Occipital lobe (tissue), 1 donor: ENCODE measurements at regions not wholly inside any gene's neighbourhood (a gene's known extent, or its start where the extent isn't known, plus 50 kb on each side); places are given as distances from the start of the nearest gene placed in this dataset.

Source experiments
- DNase-seq: peaks from one replicate; lab custom pipeline; 2025; lab: John Stamatoyannopoulos, UW

DNA sequence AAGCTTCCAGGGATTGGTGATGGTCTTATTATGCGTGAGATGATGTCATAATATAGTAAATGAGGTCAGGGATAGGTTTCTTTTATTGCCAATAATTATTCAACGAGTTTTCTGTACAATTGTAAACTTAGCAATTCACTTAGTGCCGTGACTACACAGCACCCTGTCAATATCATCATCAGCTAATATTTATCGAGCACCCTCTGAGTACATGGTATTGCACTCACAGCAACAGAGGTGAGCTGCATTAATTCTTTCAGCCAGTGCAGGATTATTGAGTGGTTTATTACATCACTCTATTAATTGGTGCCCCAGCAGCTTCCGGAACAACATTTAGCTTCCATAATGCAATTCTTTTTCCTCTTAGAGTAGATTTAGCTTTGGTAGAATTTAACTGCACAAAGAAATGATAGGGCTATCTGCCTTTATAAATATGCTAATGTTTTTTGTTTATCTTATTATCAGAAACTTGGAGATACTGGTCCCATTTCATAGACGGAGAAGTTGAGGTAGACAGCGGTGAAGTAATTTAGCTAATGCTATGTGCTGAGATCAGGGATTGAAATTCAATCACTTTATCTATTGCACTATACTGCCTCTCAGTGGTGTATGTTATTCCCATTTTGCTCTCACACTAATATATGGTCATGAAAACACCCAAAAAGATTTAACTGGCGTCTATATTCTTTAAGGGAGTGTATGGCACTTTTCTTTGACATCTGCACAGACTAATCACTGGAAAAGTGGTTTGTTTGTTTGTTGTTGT lies 726.1 kb upstream of the WWC1 start:
- DNase-seq: no peak

DNA sequence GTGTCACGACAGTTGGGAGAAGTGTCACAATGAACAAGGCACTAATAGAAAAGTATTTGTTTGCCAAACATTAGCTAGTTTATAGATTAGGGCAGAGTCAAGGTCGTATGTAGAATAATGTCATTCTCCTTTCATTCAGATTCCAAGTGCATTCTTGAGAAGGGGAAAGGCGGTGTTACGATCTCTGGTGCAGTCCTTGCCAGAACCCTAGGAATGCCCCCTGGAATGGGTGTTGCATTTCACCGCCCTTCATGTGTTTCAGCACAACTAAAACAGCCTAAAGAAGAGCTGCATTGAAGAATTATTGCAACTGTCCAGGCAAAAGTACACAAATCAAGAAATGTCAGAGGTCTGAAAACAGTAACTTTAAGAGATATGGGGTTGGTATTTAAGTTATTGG lies 721.0 kb upstream of the WWC1 start:
- no peak for DNase-seq

DNA sequence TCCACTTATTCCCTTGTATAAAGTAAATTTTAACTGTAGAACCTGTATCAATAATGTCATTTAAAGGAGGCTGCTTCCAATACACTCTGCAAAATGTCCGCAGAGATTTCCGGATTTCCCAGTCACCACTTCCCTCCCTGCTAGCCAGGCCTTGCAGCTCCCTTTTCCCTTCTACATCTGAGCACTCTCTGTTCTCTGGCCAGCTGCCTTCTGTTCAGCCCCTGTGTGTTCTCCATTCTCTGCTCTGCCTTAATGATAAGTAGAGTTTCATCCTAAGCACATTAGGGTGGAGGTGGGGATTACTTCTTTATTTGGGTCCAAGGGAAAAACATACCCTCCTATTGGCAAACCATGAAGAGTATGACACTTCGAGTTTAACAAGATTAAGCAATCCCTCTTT lies 719.6 kb upstream of the WWC1 start:
- no peak for DNase-seq

DNA sequence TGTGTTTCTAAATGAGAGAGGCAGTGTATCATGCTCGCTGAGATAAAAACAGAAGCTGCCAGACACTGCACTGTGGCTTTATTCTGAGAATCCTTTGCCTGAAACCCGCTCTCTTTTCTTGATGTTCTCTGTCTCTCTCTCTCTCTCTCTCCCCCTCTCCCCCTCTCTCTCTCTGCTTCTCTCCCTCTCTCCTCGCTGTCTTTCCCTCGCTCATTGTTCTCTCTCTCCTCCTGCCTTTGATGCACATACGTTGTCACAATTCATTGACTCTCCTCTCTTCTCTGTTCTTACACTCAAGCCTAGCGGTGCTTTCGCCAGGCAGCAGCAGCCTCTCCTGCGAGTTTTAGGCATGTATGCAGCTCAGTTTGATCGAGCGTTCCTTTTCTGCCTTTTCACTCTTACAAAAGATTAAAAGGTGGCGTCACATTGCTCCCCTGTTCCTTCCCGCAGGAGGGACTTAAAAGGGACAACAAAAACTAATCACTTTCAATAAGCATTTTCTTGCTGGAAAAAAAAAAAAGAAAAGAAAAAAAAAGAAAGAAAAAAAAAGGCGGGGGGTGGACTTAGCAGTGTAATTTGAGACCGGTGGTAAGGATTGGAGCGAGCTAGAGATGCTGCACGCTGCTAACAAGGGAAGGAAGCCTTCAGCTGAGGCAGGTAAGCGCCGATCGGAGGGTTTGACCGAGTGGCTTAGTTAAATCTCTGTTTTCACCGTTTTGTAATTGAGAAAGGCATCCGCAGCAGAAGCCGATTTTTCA lies 717.9 kb upstream of the WWC1 start:
- no peak for DNase-seq

DNA sequence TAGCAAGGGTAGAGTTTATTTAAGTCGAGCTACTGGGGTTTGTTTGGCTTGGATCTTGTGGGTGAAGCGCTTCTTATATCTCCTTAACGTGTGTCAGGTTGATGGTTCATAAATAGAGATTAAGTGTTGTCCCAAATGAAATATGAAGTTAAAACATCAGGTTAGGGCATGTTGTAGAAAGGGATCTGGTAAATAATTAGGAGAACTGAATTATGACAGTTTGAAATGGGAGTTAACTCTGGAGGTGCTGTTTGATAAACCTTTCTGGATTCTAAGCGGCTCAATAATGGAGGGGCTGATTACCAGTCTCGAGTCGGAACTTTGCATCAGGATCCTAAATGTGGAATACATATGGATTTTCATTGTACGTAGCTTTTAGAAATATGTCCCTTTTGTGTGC lies 717.0 kb upstream of the WWC1 start:
- no peak for DNase-seq

DNA sequence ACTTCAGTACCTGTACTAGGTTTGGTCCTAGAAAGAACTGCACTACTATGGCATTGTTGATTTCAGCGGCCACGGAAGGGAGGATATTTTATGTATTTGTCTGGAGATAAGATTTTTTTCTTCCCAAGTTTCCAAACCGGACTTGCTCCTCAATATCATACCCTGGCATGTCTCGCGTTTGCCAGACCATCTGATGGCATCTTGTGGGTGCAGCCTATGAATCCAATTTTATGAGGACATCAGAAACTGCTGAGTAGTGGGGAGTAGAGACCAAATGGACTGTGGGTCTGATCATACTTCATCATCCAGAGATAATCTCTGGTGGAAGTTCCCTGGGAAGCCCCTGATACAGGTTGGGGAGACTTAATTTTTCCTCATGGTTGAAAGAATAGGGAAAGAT lies 716.1 kb upstream of the WWC1 start:
- no peak for DNase-seq

DNA sequence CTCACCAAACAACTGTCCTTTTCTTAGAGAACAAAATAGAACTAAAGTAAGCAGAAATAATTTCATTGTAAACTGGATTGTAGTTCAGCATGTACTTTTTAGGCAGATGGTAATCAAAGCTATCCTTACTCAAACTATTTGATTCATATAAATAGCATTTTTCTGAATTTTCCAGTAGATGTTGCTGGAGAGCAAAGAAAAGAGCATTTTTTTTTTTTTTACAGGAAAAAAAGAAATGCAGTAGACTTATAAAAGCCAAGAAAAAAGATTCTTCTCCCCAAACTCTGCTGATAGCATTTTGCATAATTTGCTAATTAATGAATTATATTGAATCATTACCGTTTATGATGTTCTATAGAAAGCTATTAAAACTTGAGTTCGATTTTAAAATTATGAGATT lies 715.3 kb upstream of the WWC1 start:
- DNase-seq: no peak

DNA sequence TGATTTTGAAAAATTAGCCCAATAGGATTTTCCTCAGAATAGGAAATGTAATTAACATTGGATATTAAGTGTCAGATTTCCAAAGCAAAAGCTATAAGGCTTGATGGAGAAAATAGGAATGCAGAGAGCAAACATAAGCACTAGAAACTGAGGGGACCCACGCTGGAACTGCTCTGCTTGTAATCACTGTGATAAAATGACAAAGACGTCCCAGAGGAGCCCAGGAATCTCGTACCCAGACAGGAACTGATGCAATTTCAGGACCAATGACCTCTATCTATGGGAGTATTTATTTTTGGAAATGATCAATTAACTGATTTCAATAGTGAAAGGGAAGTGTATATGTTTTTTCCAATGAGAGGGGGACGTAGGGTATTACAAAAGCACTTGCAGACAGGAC lies 714.5 kb upstream of the WWC1 start:
- DNase-seq: no peak

DNA sequence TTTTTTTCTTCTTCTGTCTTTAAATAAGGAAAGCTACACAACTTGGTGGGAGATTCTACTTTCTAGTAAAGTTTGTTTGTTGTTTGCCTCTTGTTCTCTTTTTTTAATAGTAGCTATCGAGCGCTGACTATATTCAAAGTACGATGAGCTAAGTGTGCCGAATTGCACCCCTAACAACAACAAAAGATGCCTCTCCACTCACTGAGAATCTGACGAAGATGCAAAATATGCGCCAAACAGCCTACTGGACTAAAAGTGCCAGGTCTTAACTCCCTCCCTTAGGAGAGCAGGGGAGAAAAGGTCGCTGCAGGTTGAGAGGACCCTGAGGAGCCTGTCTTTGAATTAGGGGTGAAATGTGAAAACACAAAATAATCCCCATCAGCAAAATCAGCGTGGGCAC lies 713.8 kb upstream of the WWC1 start:
- no peak for DNase-seq

DNA sequence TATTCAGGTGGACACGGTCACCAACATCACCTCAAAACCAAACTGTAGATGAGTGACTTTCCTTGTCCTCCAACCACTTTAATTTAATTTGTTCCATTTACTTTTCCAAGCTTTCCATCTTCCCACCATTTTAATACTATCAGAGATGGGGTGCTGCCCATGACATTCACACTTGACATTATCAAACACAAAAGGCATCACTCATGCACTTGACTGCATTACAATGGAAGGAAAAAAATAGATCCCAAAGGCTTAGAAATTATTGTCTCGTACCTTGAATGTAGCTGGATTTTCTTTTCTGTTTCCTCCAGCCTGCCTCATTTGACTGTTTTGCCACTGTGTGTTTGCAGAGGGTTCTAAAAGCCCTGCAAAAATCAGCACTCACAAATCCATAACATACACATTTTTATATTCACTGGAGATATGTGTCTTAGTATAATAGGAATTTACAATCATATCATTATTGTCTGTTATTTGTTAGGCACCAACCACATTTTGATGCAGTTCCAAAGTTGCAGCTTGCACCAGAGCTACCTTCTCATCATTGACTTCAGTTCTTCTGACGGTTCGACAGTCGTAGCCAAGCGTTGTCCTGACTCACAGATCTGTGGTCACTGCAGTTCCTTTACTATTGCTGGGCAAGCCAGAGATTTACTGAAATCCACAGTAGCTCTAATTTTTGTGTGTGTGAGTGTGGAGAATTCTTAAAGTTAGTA lies 712.3 kb upstream of the WWC1 start:
- DNase-seq: no peak

DNA sequence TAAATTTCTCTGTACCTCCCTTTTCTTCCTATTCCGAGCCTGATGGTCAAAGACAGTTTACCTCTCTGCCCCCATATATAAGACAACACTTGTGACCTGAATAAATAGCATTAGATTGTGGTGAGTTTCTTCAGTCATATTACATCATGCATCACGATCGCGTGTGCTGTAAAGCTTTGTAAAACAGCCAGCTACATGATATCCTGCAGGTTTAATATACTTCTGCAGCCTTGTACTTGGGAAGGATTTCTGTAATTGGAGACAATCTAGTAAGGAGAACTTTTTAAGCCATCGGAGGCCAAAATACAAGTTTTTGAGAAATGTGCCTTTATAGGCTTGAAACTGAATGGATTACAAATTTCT lies 711.8 kb upstream of the WWC1 start:
- DNase-seq: no peak

DNA sequence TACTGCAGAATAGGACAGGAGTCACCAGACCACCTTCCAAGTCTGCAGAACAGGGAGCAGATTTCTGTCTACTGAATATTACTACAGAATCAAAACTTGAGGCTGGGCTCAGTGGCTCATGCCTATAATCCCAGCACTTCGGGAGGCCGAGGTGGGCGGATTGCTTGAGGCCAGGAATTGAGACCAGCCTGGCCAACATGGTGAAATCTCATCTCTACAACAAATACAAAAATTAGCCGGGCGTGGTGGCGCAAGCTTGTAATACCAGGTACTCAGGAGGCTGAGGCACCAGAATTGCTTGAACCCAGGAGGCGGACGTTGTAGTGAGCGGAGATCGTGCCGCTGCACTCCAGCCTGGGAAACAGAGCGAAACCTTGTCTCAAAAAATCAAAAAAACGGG lies 710.8 kb upstream of the WWC1 start:
- no peak for DNase-seq

DNA sequence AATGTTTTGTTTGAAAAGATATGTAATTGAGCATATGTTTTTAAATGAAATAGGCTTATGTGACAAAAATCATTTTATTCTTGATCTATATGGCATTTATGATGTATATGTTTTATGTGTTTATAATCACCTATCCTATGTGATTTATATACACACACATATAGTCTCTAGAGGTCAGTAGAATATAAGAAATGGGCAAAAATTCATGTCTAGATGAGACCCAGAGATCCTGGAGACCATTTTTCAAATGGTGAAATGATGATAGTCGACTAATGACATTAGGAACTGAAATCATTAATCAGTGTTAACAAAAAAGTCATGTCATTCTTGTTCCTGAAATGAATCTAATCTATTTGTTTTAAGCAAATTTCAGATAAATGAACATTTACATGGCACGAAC lies 709.2 kb upstream of the WWC1 start:
- no peak for DNase-seq

DNA sequence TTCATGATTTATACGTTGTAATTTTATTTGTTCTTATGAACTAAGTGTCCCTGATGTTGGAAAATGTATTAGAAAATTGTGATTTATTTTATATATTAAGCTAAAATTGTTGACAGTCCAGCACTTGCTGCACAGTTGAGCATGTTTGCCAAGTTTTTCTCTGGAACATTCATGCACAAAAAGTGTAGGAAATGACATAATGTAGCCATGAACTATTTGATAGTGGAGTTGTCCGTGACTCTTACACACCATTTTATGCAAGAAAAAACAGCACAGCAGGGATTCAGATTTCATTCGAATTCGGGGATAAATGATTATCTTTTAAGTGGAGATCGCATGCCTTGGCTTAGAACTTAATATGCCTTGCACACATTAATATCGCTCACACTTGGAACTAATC lies 708.6 kb upstream of the WWC1 start:
- DNase-seq: no peak

DNA sequence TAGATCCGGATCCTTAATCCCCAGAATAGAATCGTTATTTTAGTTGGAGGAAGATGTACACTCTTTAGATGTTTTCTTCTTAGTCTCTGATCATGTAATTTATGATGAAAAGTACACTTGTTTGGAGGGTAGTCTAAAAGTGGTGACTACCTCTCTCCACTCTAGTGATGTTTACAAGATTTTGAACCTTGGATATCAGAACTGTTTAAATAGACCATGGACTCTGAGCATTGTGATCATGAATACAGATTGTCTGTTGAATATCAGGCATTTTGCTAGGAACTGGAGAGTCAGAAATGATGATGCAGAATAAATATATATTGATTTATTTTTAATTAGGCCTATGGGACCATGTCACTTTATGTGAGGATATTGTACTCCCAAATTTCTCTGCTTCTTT lies 706.3 kb upstream of the WWC1 start:
- no peak for DNase-seq

DNA sequence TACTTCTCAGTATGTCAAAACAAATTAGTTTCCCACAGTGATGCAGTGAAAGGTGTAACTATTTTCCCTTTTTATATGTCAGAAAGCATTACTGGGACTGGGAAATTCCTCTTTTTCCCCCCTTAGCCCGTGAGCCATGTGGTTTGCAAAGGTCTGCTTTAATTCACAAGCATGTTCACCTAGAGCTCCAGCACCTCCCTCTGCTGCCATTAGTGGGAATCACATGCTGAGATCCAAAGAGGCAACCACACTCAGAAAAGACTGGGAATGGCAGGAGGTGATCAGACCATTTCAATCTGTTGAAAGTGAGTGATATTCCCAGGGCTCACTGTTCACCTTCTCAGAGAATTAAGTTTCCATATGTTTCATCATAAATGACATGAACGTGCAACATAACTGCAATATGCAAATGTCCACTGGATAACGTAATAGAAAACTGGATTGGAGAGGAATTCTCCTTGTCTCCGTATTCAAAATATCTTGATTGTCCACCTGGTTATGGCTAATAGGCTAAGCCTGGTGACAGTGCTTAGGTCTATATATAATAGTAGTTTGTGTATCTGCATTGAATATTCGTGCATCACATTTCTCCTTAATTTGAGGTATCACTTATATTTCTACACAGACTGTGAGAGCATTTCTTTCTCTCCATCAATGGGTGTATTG lies 703.5 kb upstream of the WWC1 start:
- no peak for DNase-seq

DNA sequence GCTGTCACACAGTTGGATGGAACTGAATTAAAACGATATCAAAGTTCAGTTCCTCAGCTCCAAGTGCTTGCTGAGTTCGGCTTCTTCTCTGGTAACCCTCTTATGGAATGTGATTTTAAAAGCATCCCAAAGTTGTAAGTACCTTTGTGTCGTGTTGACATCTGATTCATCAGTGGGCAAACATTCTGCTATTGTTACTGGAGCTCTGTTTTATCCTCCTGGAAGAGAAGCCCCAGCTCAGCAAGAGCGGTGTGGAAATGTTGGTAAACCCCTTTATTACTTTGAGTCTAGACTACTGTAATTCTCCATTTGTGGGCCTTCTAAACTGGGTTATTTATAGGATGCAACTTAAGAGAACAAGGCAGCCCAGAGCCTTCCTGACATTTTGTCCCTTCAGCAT lies 699.3 kb upstream of the WWC1 start:
- DNase-seq: no peak

DNA sequence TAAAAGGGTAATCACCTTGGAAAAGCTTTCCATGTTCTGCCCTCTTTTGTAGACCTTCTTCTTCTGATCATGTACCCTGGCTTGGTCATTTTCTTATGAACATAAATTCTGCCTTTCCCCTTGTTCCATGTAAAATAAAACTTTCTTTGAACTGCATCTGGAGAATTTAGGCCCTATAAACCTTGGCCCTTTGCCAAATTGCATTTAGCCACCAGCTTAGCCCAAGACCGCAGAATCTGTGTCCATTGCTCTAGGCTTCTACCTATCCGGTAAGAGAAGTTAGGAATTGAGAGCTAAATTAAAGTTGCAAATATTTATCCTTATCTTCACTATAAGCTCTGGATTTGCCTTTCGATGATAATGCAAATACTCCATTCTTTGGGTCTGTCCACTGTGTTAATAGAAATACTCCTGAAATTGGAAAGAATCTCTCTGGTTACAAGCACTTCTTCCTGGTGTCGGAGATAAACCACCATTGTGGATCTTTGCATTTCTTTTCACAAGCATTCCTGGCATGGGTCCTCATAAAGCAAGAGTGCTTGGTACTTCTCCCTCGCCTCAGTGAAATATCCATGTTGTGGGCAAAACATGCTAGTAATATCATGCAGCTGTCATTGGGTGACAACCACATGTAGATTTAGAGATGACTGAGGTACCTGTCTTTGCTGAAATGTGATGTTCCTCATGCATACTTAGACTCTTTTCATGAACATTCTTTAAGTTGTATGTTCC lies 698.0 kb upstream of the WWC1 start:
- DNase-seq: no peak

DNA sequence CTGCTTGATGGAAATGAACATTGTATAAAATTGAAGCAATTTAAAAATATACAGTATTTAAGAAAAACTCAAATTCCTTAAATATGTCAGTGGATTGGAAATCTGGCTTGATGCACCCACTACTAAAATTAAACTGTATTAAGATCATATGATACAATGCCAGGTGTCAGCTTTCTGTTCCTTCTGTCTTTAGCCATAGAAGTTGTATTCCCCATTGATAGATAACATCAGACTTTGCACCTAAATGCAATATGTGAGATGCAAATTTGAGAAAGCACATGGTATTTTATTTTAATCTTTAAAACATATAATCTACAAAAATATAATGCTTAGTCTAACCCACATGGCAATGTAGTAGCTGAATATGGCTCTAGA lies 697.4 kb upstream of the WWC1 start:
- no peak for DNase-seq

DNA sequence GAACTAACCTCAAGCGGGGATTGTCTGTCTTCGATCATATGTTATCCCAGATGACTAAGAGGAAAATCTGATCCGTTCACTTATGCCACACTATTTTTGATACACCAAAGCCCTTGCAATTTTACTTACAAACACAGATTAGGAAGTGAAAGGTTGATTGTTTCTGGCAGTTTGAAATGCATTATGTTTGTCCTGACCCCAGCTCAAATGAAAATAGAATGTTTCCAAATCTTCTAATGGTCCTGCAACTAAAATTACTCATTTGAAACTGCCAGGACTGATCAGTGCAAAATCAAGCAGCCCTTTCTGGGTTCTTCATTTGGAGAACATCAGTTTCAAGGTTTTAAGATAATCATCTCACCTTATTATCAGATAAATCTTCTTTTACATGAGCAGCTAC lies 696.7 kb upstream of the WWC1 start:
- no peak for DNase-seq

DNA sequence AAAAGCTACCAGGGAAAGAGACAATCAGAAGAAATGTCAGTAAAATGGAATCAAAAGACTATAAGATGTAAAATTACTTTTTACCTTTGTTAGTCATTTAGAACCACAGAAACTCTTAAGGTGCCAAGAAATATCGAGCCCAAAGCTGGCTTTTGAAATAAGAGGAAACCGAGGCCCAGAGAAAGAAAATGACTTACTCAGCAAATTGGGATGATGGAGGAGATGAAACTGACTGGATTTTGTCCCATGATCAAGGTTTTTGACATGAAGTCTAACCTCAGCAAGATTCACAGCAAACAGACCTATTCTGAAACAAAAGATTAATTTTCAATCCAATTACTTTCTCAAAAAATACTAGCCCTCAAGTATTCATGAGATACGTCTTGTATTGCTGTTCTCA lies 696.2 kb upstream of the WWC1 start:
- no peak for DNase-seq

DNA sequence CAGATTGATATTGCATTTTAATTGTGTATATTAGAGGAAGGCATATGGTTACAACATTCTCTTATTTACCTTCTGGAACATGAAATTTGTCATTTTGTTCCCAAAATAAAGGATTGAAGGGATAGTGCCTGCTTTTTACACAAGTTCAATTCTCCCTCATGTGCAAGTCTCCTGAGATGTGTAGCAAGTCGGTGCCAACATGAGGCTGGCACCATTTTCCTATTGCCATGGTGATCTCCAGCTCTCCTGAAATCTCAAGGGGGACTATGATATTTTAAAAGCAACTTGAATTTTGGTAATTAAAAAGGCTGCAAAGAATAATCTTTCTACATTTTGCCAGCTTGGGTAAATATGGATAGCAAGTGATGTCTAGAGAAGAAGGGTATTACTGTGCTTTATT lies 693.3 kb upstream of the WWC1 start:
- DNase-seq: no peak
